ENCODE measurements at regions not wholly inside any gene's neighbourhood (a gene's known extent, or its start where the extent isn't known, plus 50 kb on each side); places are given as distances from the start of the nearest gene placed in this dataset.

GRCh38 chr10:123422261-123422660 lies 243.9 kb upstream of the GPR26 start (continued):
- TF ChIP-seq FOXO4 (CRISPR knock-in tag; IDR thresholded peaks at IDR 0.05) (no peak), LARP7 (IDR thresholded peaks at IDR 0.05) (no peak), ZNF165 (CRISPR knock-in tag; IDR thresholded peaks at IDR 0.05; ENCODE audit: borderline replicate concordance) (no peak), HDAC1 (IDR thresholded peaks at IDR 0.05) (no peak)

GRCh38 chr10:123424537-123424936 lies 241.6 kb upstream of the GPR26 start:
- in situ Hi-C loops (cut with MboI) (no loop called here), intact Hi-C loops (cut with micrococcal nuclease) (no loop called here)
- Histone ChIP-seq H3K4me2 (ENCODE audit: insufficient read depth, low read length) (no peak overlapping the region), H3K4me1 (replicated peaks in 1 of 2; ENCODE audit: control insufficient read depth in 2 of 2, insufficient read depth in 2 of 2, low read length in 2 of 2) (no peaks in the 10 kb centered on the region), H3K79me2 (ENCODE audit: control insufficient read depth, insufficient read depth, low read length) (no peaks in the 10 kb centered on the region), H3K4me3 (no peak overlapping the region), H4K20me1 (replicated peaks; ENCODE audit: control insufficient read depth, insufficient read depth, low read length) (no peaks in the 10 kb centered on the region; the same call in 1 of the 2 replicates), H2AFZ (ENCODE audit: low read depth, low read length) (no peak overlapping the region), H3K9ac (ENCODE audit: insufficient read depth in 1 of 2, low read depth in 2 of 2, low read length in 2 of 2) (no peak overlapping the region), H3K9me3 (replicated peaks; ENCODE audit: control insufficient read depth, insufficient read depth, low read depth, low read length) (no peaks in the 10 kb centered on the region), H3K36me3 (ENCODE audit: control insufficient read depth, insufficient read depth, low read length) (no peaks in the 10 kb centered on the region), H3K27ac (ENCODE audit: extremely low read depth, low read depth, low read length) (no peak overlapping the region), H3K27me3 (ENCODE audit: control insufficient read depth in 2 of 2, insufficient read depth in 2 of 2, low read length in 2 of 2) (peaks cover 2 to 24% of the 10 kb centered on the region in 2 experiments; a peak in 4 of 5 replicates), H3K9me1 (ENCODE audit: control insufficient read depth, insufficient read depth, low read length) (no peaks in the 10 kb centered on the region)
- no peak for FAIRE-seq
- ChIA-PET CTCF (ENCODE audit: low intra/inter-chr PET ratio) (no interaction called here), POLR2A (no interaction called here)
- no peak for ATAC-seq
- 0% methylated on average over 5 of the region's 6 CpGs for whole genome bisulfite sequencing (ENCODE audit: insufficient coverage, low coverage, missing lambda C conversion rate)
- BruUV-seq (replicated peaks), result no TSS peak
- no peak for DNase-seq (ENCODE audit: extremely low read depth in 1 of 4, low spot score in 3 of 4)
- TF ChIP-seq PREB (CRISPR knock-in tag; IDR thresholded peaks at IDR 0.05) (no peak), MTA1 (IDR thresholded peaks at IDR 0.05; ENCODE audit: borderline replicate concordance) (no peak), RFX7 (CRISPR knock-in tag; IDR thresholded peaks at IDR 0.05) (no peak), GTF2B (IDR thresholded peaks at IDR 0.05; ENCODE audit: extremely low read depth, insufficient read length) (no peak), TOE1 (IDR thresholded peaks at IDR 0.05; ENCODE audit: borderline replicate concordance) (no peak), TOE1 (CRISPR knock-in tag; IDR thresholded peaks at IDR 0.05; ENCODE audit: borderline replicate concordance, low read depth) (no peak), GTF2E2 (tag; IDR thresholded peaks at IDR 0.05) (no peak), SMAD2 (IDR thresholded peaks at IDR 0.05; ENCODE audit: low read depth, low read length) (no peak), FOXP1 (CRISPR knock-in tag; IDR thresholded peaks at IDR 0.05) (no peak), CCAR2 (IDR thresholded peaks at IDR 0.05; ENCODE audit: low read depth, low read length) (no peak), MTA3 (IDR thresholded peaks at IDR 0.05; ENCODE audit: borderline replicate concordance) (no peak), KLF1 (tag; IDR thresholded peaks at IDR 0.05) (no peak)
